ENCODE measurements at regions not wholly inside any gene's neighbourhood (a gene's known extent, or its start where the extent isn't known, plus 50 kb on each side); places are given as distances from the start of the nearest gene placed in this dataset.

DNA sequence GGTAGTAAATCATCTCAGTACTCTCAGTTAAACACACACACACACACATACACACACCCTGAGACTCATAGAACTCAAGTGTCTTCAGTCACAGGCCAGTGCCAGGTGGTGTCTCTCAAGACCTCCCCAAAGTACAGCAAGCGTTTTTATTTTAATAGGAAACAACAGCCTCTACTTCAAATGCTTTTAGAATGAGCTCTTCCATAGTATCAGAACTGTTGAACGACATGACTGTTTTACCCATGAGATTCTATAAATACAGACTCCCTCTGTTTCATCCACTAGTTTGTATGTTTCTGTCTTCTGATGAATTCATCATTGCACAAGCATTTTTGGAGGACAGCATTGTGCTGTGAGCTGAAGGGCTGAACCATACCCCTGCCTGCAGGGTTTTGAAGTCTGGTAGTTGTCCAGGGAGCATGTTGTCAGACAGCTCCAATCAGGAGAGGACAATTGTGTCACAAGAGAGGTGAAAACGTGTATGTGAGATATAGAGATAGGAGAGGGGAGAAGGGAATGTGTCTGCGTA lies 201.0 kb upstream of the BCL6 start:
- H3K27me3 ChIP-seq (ENCODE audit: low read depth) = no peaks in the 10 kb centered on the region
- no peaks in the 10 kb centered on the region for H3K9me3 ChIP-seq (replicated peaks)
- DNase-seq = no peak
- no peaks in the 10 kb centered on the region for H3K36me3 ChIP-seq
- H3K4me1 ChIP-seq = peaks cover 57% of the 10 kb centered on the region
- H3K4me3 ChIP-seq = no peak overlapping the region
- H3K27ac ChIP-seq (replicated peaks) = peak overlapping the region; percentile 91
- TF ChIP-seq, protein P1, sequence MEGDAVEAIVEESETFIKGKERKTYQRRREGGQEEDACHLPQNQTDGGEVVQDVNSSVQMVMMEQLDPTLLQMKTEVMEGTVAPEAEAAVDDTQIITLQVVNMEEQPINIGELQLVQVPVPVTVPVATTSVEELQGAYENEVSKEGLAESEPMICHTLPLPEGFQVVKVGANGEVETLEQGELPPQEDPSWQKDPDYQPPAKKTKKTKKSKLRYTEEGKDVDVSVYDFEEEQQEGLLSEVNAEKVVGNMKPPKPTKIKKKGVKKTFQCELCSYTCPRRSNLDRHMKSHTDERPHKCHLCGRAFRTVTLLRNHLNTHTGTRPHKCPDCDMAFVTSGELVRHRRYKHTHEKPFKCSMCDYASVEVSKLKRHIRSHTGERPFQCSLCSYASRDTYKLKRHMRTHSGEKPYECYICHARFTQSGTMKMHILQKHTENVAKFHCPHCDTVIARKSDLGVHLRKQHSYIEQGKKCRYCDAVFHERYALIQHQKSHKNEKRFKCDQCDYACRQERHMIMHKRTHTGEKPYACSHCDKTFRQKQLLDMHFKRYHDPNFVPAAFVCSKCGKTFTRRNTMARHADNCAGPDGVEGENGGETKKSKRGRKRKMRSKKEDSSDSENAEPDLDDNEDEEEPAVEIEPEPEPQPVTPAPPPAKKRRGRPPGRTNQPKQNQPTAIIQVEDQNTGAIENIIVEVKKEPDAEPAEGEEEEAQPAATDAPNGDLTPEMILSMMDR (IDR thresholded peaks at IDR 0.05; ENCODE audit: borderline replicate concordance) = no peak
- intact Hi-C loops (cut with micrococcal nuclease) = no loop called here

DNA sequence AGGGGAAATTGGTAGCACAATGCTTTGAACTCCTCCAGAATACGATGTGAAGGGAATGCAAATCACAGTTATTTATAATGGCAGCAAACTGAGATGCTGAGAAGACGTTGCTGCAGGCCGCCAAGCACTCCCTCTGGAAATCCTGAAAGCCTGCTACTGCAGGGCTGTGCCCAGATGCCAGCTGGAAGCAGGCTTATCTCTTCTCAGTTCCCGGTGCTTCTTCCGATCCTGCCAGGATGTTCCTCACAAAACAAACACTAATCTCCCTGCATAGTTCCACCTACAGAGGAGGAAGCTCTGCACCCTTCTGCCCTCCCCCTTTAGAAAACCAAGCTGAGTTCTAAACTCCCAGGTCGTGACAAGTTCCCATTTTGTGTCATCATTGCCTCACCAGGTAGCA lies 201.7 kb upstream of the BCL6 start:
- intact Hi-C loops (cut with micrococcal nuclease) = no loop called here
- Histone ChIP-seq H3K4me3 (no peak overlapping the region), H3K9me3 (replicated peaks) (no peaks in the 10 kb centered on the region), H3K27ac (replicated peaks) (peak overlapping the region; percentile 91), H3K4me1 (peaks cover 57% of the 10 kb centered on the region), H3K36me3 (no peaks in the 10 kb centered on the region), H3K27me3 (ENCODE audit: low read depth) (no peaks in the 10 kb centered on the region)
- DNase-seq = no peak
- TF ChIP-seq, protein P1 (IDR thresholded peaks at IDR 0.05; ENCODE audit: borderline replicate concordance) = no peak

DNA sequence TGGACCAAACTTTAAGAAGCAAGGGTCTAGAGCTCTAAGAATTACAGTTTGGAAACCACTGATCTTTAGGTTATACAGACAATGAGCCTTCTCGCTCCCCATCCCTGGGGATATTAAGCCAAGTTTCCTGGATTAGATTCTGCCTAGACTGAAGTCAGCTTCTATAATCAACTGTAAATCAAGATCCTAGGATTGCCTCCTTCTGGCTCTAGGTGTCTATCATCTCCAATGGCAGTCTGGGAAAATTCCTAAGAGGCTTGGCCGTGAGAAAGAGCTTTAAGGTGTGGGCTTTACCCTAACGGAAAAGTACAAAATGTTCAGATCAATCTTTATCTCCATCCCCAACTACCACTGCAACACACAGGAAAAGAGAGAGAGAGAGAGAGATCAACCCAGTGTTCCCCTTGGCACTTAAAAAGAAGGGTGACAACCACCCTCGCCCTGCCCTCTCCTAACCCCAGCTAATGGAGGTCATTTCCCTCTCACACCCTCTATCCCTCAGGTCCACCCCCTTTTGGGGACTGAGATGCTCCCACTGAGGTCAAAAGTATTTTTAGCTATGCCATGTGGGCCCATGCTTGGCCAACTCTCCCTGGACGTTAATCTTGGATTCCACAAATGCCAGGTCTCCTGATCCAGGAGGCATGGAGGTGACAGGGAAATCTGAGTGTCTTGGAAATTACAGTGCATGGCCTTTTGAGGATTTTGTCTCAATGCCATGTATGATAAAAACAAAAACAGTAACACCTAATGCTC lies 202.8 kb upstream of the BCL6 start:
- TF ChIP-seq, protein P1 (IDR thresholded peaks at IDR 0.05; ENCODE audit: borderline replicate concordance) = no peak
- peaks cover 57% of the 10 kb centered on the region for H3K4me1 ChIP-seq

GRCh38 chr3:187949093-187949820 lies 204.0 kb upstream of the BCL6 start:
- peaks cover 61% of the 10 kb centered on the region for H3K4me1 ChIP-seq
- no peaks in the 10 kb centered on the region for H3K27me3 ChIP-seq (ENCODE audit: low read depth)
- no peaks in the 10 kb centered on the region for H3K9me3 ChIP-seq (replicated peaks)
- TF ChIP-seq, protein P1 (IDR thresholded peaks at IDR 0.05; ENCODE audit: borderline replicate concordance) = no peak
- intact Hi-C loops (cut with micrococcal nuclease) = no loop called here
- no peak for DNase-seq
- no peak overlapping the region for H3K4me3 ChIP-seq
- H3K36me3 ChIP-seq = no peaks in the 10 kb centered on the region
- peak overlapping the region; percentile 91 for H3K27ac ChIP-seq (replicated peaks)

More for the DNA sequence above, 202.8 kb upstream of the BCL6 start:
- no peaks in the 10 kb centered on the region for H3K9me3 ChIP-seq (replicated peaks)
- peak; percentile 42 for DNase-seq
- no peaks in the 10 kb centered on the region for H3K36me3 ChIP-seq
- no peak overlapping the region for H3K4me3 ChIP-seq
- peak overlapping the region; percentile 91 for H3K27ac ChIP-seq (replicated peaks)
- intact Hi-C loops (cut with micrococcal nuclease) = no loop called here
- no peaks in the 10 kb centered on the region for H3K27me3 ChIP-seq (ENCODE audit: low read depth)

DNA sequence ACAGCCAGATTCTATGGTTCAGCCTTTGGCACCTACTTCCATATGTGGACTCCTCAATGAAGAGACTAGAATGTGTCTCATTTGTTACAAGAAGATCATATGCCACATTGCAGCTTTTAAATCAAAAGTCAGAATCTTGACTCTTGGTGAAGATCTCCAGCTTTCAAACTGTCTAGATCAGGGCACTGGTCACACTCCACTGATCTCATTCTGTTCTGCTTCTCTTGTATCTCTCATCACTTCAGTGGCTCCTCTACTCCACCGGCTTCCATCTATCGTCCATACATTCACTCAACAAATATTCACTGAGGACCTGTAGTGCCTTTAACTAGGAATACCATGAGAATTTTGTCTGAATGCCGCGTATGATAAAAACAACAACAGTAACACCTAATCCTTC lies 203.3 kb upstream of the LPP start:
- intact Hi-C loops (cut with micrococcal nuclease) = no loop called here
- TF ChIP-seq, protein P1 (IDR thresholded peaks at IDR 0.05; ENCODE audit: borderline replicate concordance) = no peak
- Histone ChIP-seq H3K36me3 (no peaks in the 10 kb centered on the region), H3K4me1 (peaks cover 74% of the 10 kb centered on the region), H3K27me3 (ENCODE audit: low read depth) (no peaks in the 10 kb centered on the region), H3K27ac (replicated peaks) (peak overlapping the region; percentile 91), H3K4me3 (no peak overlapping the region), H3K9me3 (replicated peaks) (no peaks in the 10 kb centered on the region)
- no peak for DNase-seq

Measured in left ventricle myocardium inferior (tissue), 1 donor.